Astrocyte (in vitro differentiated cells and primary cell): ENCODE measurements at regions not wholly inside any gene's neighbourhood (a gene's known extent, or its start where the extent isn't known, plus 50 kb on each side); places are given as distances from the start of the nearest gene placed in this dataset.

ENCODE experiments used
- DNase-seq: peaks from one replicate; pipeline ENCODE4 v3.0.0-alpha.2; 2010; ENCODE audit warnings: low read depth
- FAIRE-seq: peaks from 2 replicates; lab custom pipeline; 2011; peaks lifted over from hg19 to GRCh38; lab: Jason Lieb, UNC
- H2AFZ ChIP-seq: 2 replicates; pipeline ENCODE4 v1.6.0; 2012; ENCODE audit warnings: low read depth, low read length, inconsistent platforms
- H3K27ac ChIP-seq: 2 replicates; pipeline ENCODE4 v1.5.1; 2011; ENCODE audit warnings: low read depth, low read length, inconsistent platforms
- H3K27me3 ChIP-seq: 2 replicates; pipeline ENCODE4 v1.6.0; 2011; ENCODE audit warnings: low read length, inconsistent platforms; ENCODE audit not compliant: insufficient read depth
- H3K36me3 ChIP-seq: 2 replicates; pipeline ENCODE4 v1.5.1; 2011; ENCODE audit warnings: low read length, inconsistent platforms; ENCODE audit not compliant: insufficient read depth
- H3K4me1 ChIP-seq: 2 replicates; pipeline ENCODE4 v1.5.1; 2011; ENCODE audit warnings: low read length, inconsistent platforms; ENCODE audit not compliant: insufficient read depth
- H3K4me2 ChIP-seq: 2 replicates; pipeline ENCODE4 v1.6.0; 2012; ENCODE audit warnings: low read length, inconsistent platforms
- H3K4me3 ChIP-seq: 2 replicates; pipeline ENCODE4 v1.5.1; 2011; ENCODE audit warnings: low read depth, mild to moderate bottlenecking, low read length, inconsistent platforms; ENCODE audit not compliant: insufficient read depth
- H3K79me2 ChIP-seq: 2 replicates; pipeline ENCODE4 v1.6.0; 2012; ENCODE audit warnings: mild to moderate bottlenecking, low read length, inconsistent platforms; ENCODE audit not compliant: insufficient read depth
- H3K9ac ChIP-seq: 2 replicates; pipeline ENCODE4 v1.6.0; 2012; ENCODE audit warnings: mild to moderate bottlenecking, low read length, inconsistent platforms
- H3K9me3 ChIP-seq: 2 replicates; pipeline ENCODE4 v1.5.1; 2012; ENCODE audit warnings: low read depth, mild to moderate bottlenecking, low read length, inconsistent platforms; ENCODE audit not compliant: insufficient read depth
- H4K20me1 ChIP-seq: 2 replicates; pipeline ENCODE4 v1.6.0; 2012; ENCODE audit warnings: low read length, inconsistent platforms; ENCODE audit not compliant: insufficient read depth
- H3K27ac Mint-ChIP-seq: one replicate; pipeline ENCODE4 v1.8.0; 2021; ENCODE audit warnings: mild to moderate bottlenecking, mixed read lengths; ENCODE audit not compliant: unreplicated experiment
- H3K27me3 Mint-ChIP-seq: one replicate; pipeline ENCODE4 v1.8.0; 2021; ENCODE audit warnings: low read depth, mixed read lengths; ENCODE audit not compliant: unreplicated experiment
- H3K36me3 Mint-ChIP-seq: one replicate; pipeline ENCODE4 v1.8.0; 2021; ENCODE audit warnings: low read depth, mixed read lengths; ENCODE audit not compliant: unreplicated experiment
- H3K4me1 Mint-ChIP-seq: one replicate; pipeline ENCODE4 v1.8.0; 2021; ENCODE audit warnings: low read depth, mixed read lengths; ENCODE audit not compliant: unreplicated experiment
- H3K4me3 Mint-ChIP-seq: one replicate; pipeline ENCODE4 v1.8.0; 2021; ENCODE audit warnings: mild to moderate bottlenecking, moderate library complexity, mixed read lengths; ENCODE audit not compliant: unreplicated experiment
- H3K9me3 Mint-ChIP-seq: one replicate; pipeline ENCODE4 v1.8.0; 2021; ENCODE audit warnings: mild to moderate bottlenecking, mixed read lengths; ENCODE audit not compliant: unreplicated experiment
- CTCF ChIP-seq: IDR thresholded peaks from 2 replicates; pipeline ENCODE4 v1.5.1; 2011; ENCODE audit warnings: low read depth, mild to moderate bottlenecking, inconsistent platforms, low read length, moderate library complexity; ENCODE audit not compliant: insufficient read depth
- EZH2 ChIP-seq: IDR thresholded peaks from 2 replicates; pipeline ENCODE4 v1.6.1; 2012; ENCODE audit warnings: mild to moderate bottlenecking, low read length, inconsistent platforms; ENCODE audit not compliant: insufficient read depth

GRCh38 chr12:128083132-128083729 lies 183.7 kb upstream of the TMEM132C start:
- no peaks in the 10 kb centered on the region for H3K4me1 Mint-ChIP-seq
- H2AFZ ChIP-seq, result no peak overlapping the region
- H3K36me3 ChIP-seq, result no peaks in the 10 kb centered on the region
- TF ChIP-seq EZH2 (no peak), CTCF (no peak)
- H3K4me1 ChIP-seq, result peaks cover 6% of the 10 kb centered on the region
- FAIRE-seq (no peak), DNase-seq (no peak)
- no peak overlapping the region for H3K4me2 ChIP-seq
- H3K4me3 Mint-ChIP-seq, result no peak overlapping the region
- H3K27me3 Mint-ChIP-seq, result no peaks in the 10 kb centered on the region
- H3K36me3 Mint-ChIP-seq, result no peaks in the 10 kb centered on the region
- peaks cover 2% of the 10 kb centered on the region for H3K9me3 Mint-ChIP-seq
- H3K79me2 ChIP-seq, result no peaks in the 10 kb centered on the region
- H3K27ac Mint-ChIP-seq, result no peak overlapping the region
- H3K4me3 ChIP-seq, result no peak overlapping the region
- no peak overlapping the region for H3K27ac ChIP-seq
- no peaks in the 10 kb centered on the region for H3K9me3 ChIP-seq
- no peak overlapping the region for H3K9ac ChIP-seq
- no peaks in the 10 kb centered on the region for H3K27me3 ChIP-seq
- H4K20me1 ChIP-seq, result no peaks in the 10 kb centered on the region

- no peaks in the 10 kb centered on the region for H3K36me3 Mint-ChIP-seq
- DNase-seq, result no peak
These were observed 178.0 kb upstream of the TMEM132C start for GRCh38 chr12:128088926-128089325.

More at GRCh38 chr12:128088926-128089325, 178.0 kb upstream of the TMEM132C start:
- Mint-ChIP-seq H3K4me1 (no peaks in the 10 kb centered on the region), H3K27ac (no peak overlapping the region), H3K9me3 (peaks cover 17% of the 10 kb centered on the region), H3K27me3 (no peaks in the 10 kb centered on the region), H3K4me3 (no peak overlapping the region)
- Histone ChIP-seq H3K4me1 (no peaks in the 10 kb centered on the region), H4K20me1 (no peaks in the 10 kb centered on the region), H3K9me3 (no peaks in the 10 kb centered on the region), H3K27me3 (peaks cover 10% of the 10 kb centered on the region), H2AFZ (no peak overlapping the region), H3K79me2 (no peaks in the 10 kb centered on the region), H3K36me3 (no peaks in the 10 kb centered on the region), H3K4me2 (no peak overlapping the region), H3K9ac (no peak overlapping the region), H3K4me3 (no peak overlapping the region), H3K27ac (no peak overlapping the region)
- no peak for TF ChIP-seq CTCF
- TF ChIP-seq EZH2, result no peak
- FAIRE-seq, result no peak
